ENCODE measurements at regions not wholly inside any gene's neighbourhood (a gene's known extent, or its start where the extent isn't known, plus 50 kb on each side); places are given as distances from the start of the nearest gene placed in this dataset.
"Not testable (repeated sequence)": the region's sequence is repeated elsewhere in the genome, so short reads cannot be mapped to it uniquely, and the experiment has no call there.

DNA sequence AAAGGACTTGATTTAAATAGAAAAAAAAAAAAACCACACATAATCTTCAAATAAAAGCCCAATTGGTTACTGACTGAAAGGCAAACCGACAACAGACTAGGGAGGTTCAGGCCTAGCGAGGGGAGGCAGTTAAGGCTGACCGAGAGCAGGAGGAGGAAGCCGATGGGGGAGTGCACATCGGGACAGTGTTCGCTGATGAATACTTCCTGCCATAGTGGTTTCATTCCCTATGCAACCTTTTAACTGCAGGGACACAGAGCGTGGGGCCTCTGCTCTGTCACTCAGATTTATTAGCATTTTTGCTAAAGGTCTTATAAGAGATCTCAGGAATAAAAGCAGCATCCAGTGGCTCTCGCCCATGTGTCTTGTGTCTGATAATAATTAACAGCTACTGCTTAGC, 343.2 kb upstream of the CHRNA7 start:
- CTCF ChIA-PET (ENCODE audit: low intra/inter-chr PET ratio, low total read pairs); POLR2A ChIA-PET: not testable (repeated sequence)

DNA sequence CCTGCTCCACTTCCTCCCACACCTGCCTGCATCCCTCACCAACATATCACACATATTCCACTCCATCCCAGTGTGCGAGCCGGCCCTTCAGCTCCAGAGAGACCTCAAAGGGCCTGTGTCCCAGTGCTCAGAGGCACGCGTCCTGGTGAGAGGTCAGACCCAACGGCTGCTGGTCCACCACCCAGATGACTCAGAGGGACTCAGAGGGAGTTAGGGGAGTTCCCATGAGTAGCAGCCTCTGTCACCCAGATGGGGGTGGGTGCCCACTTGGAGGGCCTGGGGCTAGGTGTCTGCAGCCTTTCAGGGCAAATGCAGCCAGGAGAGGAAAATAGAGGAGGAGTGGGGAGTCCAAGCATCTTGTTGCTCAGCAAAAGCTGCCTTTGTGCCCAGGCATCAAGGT, 333.8 kb upstream of the CHRNA7 start:
- H4K20me1 ChIP-seq (ENCODE audit: insufficient read depth, low read length); H3K9me3 ChIP-seq (ENCODE audit: low read length); H2AFZ ChIP-seq (ENCODE audit: low read length); H3K4me2 ChIP-seq (ENCODE audit: low read depth, low read length); BruUV-seq (replicated peaks); DNase-seq (ENCODE audit: low spot score); H3K36me3 ChIP-seq (replicated peaks in 1 of 2; ENCODE audit: control insufficient read depth in 1 of 2, insufficient read depth in 2 of 2, low read length in 2 of 2); intact Hi-C loops (cut with micrococcal nuclease; ENCODE audit: unreplicated experiment); H3K4me3 ChIP-seq (replicated peaks in 1 of 3; ENCODE audit: insufficient read depth in 1 of 3, low read depth in 2 of 3, low read length in 3 of 3); CTCF ChIA-PET (ENCODE audit: low intra/inter-chr PET ratio, low total read pairs); H3K27me3 ChIP-seq (ENCODE audit: control insufficient read depth in 1 of 2, insufficient read depth in 2 of 2, low read length in 2 of 2); FAIRE-seq; in situ Hi-C loops (cut with HindIII; ENCODE audit: extremely low pct_ligation_motif_present, low pct_unique_long_range_greater_than_20kb); H3K4me1 ChIP-seq (ENCODE audit: insufficient read depth, low read length); H3K79me2 ChIP-seq (ENCODE audit: insufficient read depth, low read length); H3K27ac ChIP-seq (ENCODE audit: extremely low read length, insufficient read depth, low read length); POLR2A ChIA-PET; H3K9ac ChIP-seq (ENCODE audit: insufficient read depth, low read depth, low read length); ATAC-seq: not testable (repeated sequence)
- no CpG with 5 or more reads among the region's 5 CpGs for WGBS (ENCODE audit: low lambda C conversion rate)

More for the DNA sequence above, 343.2 kb upstream of the CHRNA7 start:
- H3K27ac ChIP-seq (ENCODE audit: extremely low read length, insufficient read depth, low read length); DNase-seq (ENCODE audit: low spot score); H3K4me1 ChIP-seq (ENCODE audit: insufficient read depth, low read length); in situ Hi-C loops (cut with HindIII; ENCODE audit: extremely low pct_ligation_motif_present, low pct_unique_long_range_greater_than_20kb); intact Hi-C loops (cut with micrococcal nuclease; ENCODE audit: unreplicated experiment); H3K27me3 ChIP-seq (ENCODE audit: control insufficient read depth in 1 of 2, insufficient read depth in 2 of 2, low read length in 2 of 2); ATAC-seq; FAIRE-seq; H3K79me2 ChIP-seq (ENCODE audit: insufficient read depth, low read length); H3K9ac ChIP-seq (ENCODE audit: insufficient read depth, low read depth, low read length); H2AFZ ChIP-seq (ENCODE audit: low read length); H3K4me3 ChIP-seq (replicated peaks in 1 of 3; ENCODE audit: insufficient read depth in 1 of 3, low read depth in 2 of 3, low read length in 3 of 3); BruUV-seq (replicated peaks); H3K9me3 ChIP-seq (ENCODE audit: low read length); H3K4me2 ChIP-seq (ENCODE audit: low read depth, low read length); H3K36me3 ChIP-seq (replicated peaks in 1 of 2; ENCODE audit: control insufficient read depth in 1 of 2, insufficient read depth in 2 of 2, low read length in 2 of 2); H4K20me1 ChIP-seq (ENCODE audit: insufficient read depth, low read length): not testable (repeated sequence)
- WGBS (ENCODE audit: low lambda C conversion rate), result 13% methylated on average over 8 of the region's 8 CpGs

GRCh38 chr15:31705076-31705678, 325.1 kb upstream of the CHRNA7 start:
- H3K9ac ChIP-seq (ENCODE audit: insufficient read depth, low read depth, low read length); H3K79me2 ChIP-seq (ENCODE audit: insufficient read depth, low read length); intact Hi-C loops (cut with micrococcal nuclease; ENCODE audit: unreplicated experiment); FAIRE-seq; H2AFZ ChIP-seq (ENCODE audit: low read length); H3K4me1 ChIP-seq (ENCODE audit: insufficient read depth, low read length); H3K27me3 ChIP-seq (ENCODE audit: control insufficient read depth in 1 of 2, insufficient read depth in 2 of 2, low read length in 2 of 2); in situ Hi-C loops (cut with HindIII; ENCODE audit: extremely low pct_ligation_motif_present, low pct_unique_long_range_greater_than_20kb); H4K20me1 ChIP-seq (ENCODE audit: insufficient read depth, low read length); H3K4me3 ChIP-seq (replicated peaks in 1 of 3; ENCODE audit: insufficient read depth in 1 of 3, low read depth in 2 of 3, low read length in 3 of 3); H3K27ac ChIP-seq (ENCODE audit: extremely low read length, insufficient read depth, low read length); POLR2A ChIA-PET; CTCF ChIA-PET (ENCODE audit: low intra/inter-chr PET ratio, low total read pairs); H3K36me3 ChIP-seq (replicated peaks in 1 of 2; ENCODE audit: control insufficient read depth in 1 of 2, insufficient read depth in 2 of 2, low read length in 2 of 2); BruUV-seq (replicated peaks); H3K9me3 ChIP-seq (ENCODE audit: low read length); DNase-seq (ENCODE audit: low spot score); H3K4me2 ChIP-seq (ENCODE audit: low read depth, low read length); ATAC-seq: not testable (repeated sequence)
- 52% methylated on average over 4 of the region's 7 CpGs for WGBS (ENCODE audit: low lambda C conversion rate)

Data from HepG2 (cell line).